ENCODE measurements at regions not wholly inside any gene's neighbourhood (a gene's known extent, or its start where the extent isn't known, plus 50 kb on each side); places are given as distances from the start of the nearest gene placed in this dataset.

DNA sequence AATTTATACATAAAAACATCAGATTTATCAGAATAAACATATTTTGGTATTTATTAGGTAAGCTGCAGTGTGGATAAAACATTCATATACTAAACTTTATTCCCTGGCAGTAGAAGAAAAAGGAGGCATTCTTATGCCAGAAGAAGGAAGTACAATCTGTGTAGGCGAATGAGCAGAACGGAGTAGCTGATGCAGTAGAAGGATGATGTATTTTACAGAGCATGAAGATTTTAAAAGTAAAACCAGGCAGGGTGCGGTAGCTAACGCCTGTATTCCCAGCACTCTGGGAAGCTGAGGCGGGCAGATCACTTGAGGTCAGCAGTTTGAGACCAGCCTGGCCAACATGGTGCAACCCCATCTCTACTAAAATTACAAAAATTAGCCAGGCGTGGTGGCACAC is 294.9 kb upstream of the MKLN1 start:
- no peak for TF ChIP-seq CTCF (IDR thresholded peaks at IDR 0.05)
- TF ChIP-seq POLR2A (IDR thresholded peaks at IDR 0.05): no peak
